GM18858 (cell line): ENCODE measurements at regions not wholly inside any gene's neighbourhood (a gene's known extent, or its start where the extent isn't known, plus 50 kb on each side); places are given as distances from the start of the nearest gene placed in this dataset.

ENCODE experiments used
- ATAC-seq: cut with Tn5 transposase; IDR thresholded peaks from one replicate; pipeline ENCODE4 v1.9.1; 2021; ENCODE audit not compliant: unreplicated experiment

GRCh38 chr7:118076564-118076963 lies 107.4 kb upstream of the LSM8 start:
- ATAC-seq, result no peak

GRCh38 chr7:118078015-118078414 lies 105.9 kb upstream of the LSM8 start:
- no peak for ATAC-seq

- ATAC-seq, result no peak
These were observed 104.6 kb upstream of the LSM8 start for GRCh38 chr7:118079369-118079768.

GRCh38 chr7:118080947-118081346 lies 103.0 kb upstream of the LSM8 start:
- ATAC-seq, result peak; percentile 94

GRCh38 chr7:118082506-118082905 lies 101.5 kb upstream of the LSM8 start:
- ATAC-seq, result no peak

- ATAC-seq, result no peak
These were observed 99.0 kb upstream of the LSM8 start for GRCh38 chr7:118085000-118085399.

GRCh38 chr7:118087126-118087525 lies 96.8 kb upstream of the LSM8 start:
- ATAC-seq, result no peak

GRCh38 chr7:118094044-118094443 lies 89.9 kb upstream of the LSM8 start:
- no peak for ATAC-seq

GRCh38 chr7:118104812-118105441 lies 79.0 kb upstream of the LSM8 start:
- peak; percentile 73 for ATAC-seq

- no peak for ATAC-seq
These were observed 74.4 kb upstream of the LSM8 start for GRCh38 chr7:118109607-118110006.

GRCh38 chr7:118110178-118110925 lies 73.6 kb upstream of the LSM8 start:
- ATAC-seq, result no peak

GRCh38 chr7:118111347-118111746 lies 72.6 kb upstream of the LSM8 start:
- ATAC-seq, result no peak

GRCh38 chr7:118114175-118114574 lies 69.8 kb upstream of the LSM8 start:
- ATAC-seq, result no peak

GRCh38 chr7:118129041-118129795 lies 54.7 kb upstream of the LSM8 start:
- ATAC-seq, result peak; percentile 63

GRCh38 chr7:118132764-118133163 lies 51.2 kb upstream of the LSM8 start:
- ATAC-seq, result no peak
